Lung (tissue), 11 donors: ENCODE measurements at regions not wholly inside any gene's neighbourhood (a gene's known extent, or its start where the extent isn't known, plus 50 kb on each side); places are given as distances from the start of the nearest gene placed in this dataset.
"Not testable (repeated sequence)": the region's sequence is repeated elsewhere in the genome, so short reads cannot be mapped to it uniquely, and the experiment has no call there.

Source experiments
- ATAC-seq: fragments of 200-7000 bp; cut with Tn5 transposase; one replicate; pipeline ENCODE4 v1.9.1; 2020; ENCODE audit warnings: moderate number of reproducible peaks; ENCODE audit not compliant: insufficient read depth, low FRiP score
- DNase-seq, 3 donors: peaks; one replicate each; pipeline ENCODE4 v3.0.0-alpha.2; 2013 to 2017
- H3K27ac ChIP-seq, 2 donors: one replicate each; pipeline ENCODE4 v1.5.1; 2013; ENCODE audit warnings: mild to moderate bottlenecking in 2 of 2, moderate library complexity in 2 of 2, control low read depth in 1 of 2, inconsistent platforms in 1 of 2, low read depth in 1 of 2, low read length in 1 of 2
- H3K27me3 ChIP-seq, 3 donors: one replicate each; pipeline ENCODE4 v1.5.1; 2013; ENCODE audit warnings: low read length in 2 of 3; ENCODE audit not compliant: control insufficient read depth in 3 of 3, insufficient read depth in 3 of 3
- H3K36me3 ChIP-seq, 4 donors: one replicate each; pipeline ENCODE4 v1.5.1; 2013; ENCODE audit warnings: low read length in 4 of 4, mild to moderate bottlenecking in 1 of 4, moderate library complexity in 1 of 4; ENCODE audit not compliant: control insufficient read depth in 4 of 4, insufficient read depth in 4 of 4
- H3K4me1 ChIP-seq, 5 donors: one replicate each; pipeline ENCODE4 v1.5.1; 2013; ENCODE audit warnings: low read length in 5 of 5, mild to moderate bottlenecking in 2 of 5, moderate library complexity in 1 of 5; ENCODE audit not compliant: control insufficient read depth in 5 of 5, insufficient read depth in 5 of 5
- H3K4me3 ChIP-seq: one replicate; pipeline ENCODE4 v1.5.1; 2013; ENCODE audit warnings: mild to moderate bottlenecking, control low read depth, moderate library complexity
- H3K9ac ChIP-seq, 2 donors: one replicate each; pipeline ENCODE4 v1.5.1; 2013; ENCODE audit warnings: low read length in 2 of 2, control low read depth in 1 of 2; ENCODE audit not compliant: insufficient read depth in 1 of 2
- H3K9me3 ChIP-seq, 4 donors: one replicate each; pipeline ENCODE4 v1.5.1; 2013; ENCODE audit warnings: low read length in 3 of 4, mild to moderate bottlenecking in 1 of 4, moderate library complexity in 1 of 4; ENCODE audit not compliant: control insufficient read depth in 4 of 4, insufficient read depth in 3 of 4
- WGBS, 2 donors: extraction: QIAGEN DNeasy Blood & Tissue Kit; methylation state at CpG; one replicate each; pipeline ENCODE4 v1.1.7; 2013; 5-methylcytosine and 5-hydroxymethylcytosine counted together
- TF ChIP-seq, protein P1 (sequence below): IDR thresholded peaks from 2 replicates; pipeline ENCODE4 v1.5.1; 2012; ENCODE audit warnings: mild to moderate bottlenecking; ENCODE audit errors: control extremely low read depth, extremely low read depth
- donor health status: control.
- donor health status: control.
- donor health status: Bipolar disorder and iron deficiency.
- donor health status: healthy.
- donor health status: DM: yes; HTN: yes; CAD: no.

DNA sequence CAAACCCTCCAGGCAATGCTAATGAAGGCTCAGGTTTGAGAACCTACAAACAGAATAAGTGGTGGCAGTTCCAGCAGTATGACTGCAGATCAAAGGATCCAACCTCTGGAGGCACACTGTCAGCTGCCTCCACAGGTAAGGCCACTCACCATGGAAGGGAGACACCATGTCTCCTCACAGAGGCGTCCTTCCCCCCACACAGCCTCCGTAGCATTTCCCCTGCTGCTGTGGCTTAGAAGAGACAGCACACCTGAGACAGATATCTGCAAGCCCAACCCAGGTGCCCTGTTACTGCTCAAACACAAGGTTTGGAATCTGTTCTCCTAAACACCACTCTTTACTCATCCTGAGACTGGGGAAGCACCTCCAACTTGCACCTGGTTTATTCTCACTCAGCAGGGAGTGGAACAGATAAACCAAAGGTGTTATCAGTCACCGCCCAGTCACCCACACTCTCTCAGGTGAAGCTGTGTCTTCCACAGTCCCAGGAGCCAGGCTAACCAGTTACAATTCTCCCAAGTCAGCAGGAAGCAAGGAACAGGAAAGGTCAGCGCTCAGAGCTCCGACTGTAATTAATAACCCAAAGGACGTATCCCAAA, 311.2 kb downstream of the FOXO1 start:
- no peaks in the 10 kb centered on the region for H3K27me3 ChIP-seq
- WGBS, 2 donors = 88 to 89% methylated on average over 6 of the region's 6 CpGs
- H3K27ac ChIP-seq = no peak overlapping the region
- no peak overlapping the region for H3K4me3 ChIP-seq
- ATAC-seq (no peak), DNase-seq (no peak)
- peaks cover 0 to 19% (median 7%) of the 10 kb centered on the region in 5 donors for H3K4me1 ChIP-seq
- H3K9me3 ChIP-seq = no peaks in the 10 kb centered on the region
- no peak overlapping the region for H3K9ac ChIP-seq
- no peaks in the 10 kb centered on the region for H3K36me3 ChIP-seq
- TF ChIP-seq, protein P1, sequence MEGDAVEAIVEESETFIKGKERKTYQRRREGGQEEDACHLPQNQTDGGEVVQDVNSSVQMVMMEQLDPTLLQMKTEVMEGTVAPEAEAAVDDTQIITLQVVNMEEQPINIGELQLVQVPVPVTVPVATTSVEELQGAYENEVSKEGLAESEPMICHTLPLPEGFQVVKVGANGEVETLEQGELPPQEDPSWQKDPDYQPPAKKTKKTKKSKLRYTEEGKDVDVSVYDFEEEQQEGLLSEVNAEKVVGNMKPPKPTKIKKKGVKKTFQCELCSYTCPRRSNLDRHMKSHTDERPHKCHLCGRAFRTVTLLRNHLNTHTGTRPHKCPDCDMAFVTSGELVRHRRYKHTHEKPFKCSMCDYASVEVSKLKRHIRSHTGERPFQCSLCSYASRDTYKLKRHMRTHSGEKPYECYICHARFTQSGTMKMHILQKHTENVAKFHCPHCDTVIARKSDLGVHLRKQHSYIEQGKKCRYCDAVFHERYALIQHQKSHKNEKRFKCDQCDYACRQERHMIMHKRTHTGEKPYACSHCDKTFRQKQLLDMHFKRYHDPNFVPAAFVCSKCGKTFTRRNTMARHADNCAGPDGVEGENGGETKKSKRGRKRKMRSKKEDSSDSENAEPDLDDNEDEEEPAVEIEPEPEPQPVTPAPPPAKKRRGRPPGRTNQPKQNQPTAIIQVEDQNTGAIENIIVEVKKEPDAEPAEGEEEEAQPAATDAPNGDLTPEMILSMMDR = no peak

DNA sequence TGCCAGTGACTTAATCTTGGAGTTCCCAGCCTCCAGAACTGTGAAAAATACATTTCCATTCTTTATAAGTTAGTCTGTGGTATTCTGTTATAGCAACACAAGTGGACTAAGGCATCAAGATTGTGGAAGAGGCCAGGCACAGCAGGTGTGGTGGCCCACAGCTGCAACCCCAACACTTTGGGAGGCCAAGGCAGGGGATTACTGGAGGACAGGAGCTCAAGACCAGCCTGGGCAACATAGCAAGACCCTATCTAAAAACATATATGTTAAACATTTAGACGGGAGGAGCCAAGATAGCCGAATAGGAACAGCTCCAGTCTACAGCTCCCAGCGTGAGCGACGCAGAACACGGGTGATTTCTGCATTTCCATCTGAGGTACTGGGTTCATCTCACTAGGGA, 310.4 kb downstream of the FOXO1 start:
- Histone ChIP-seq H3K27ac (no peak overlapping the region), H3K4me3 (no peak overlapping the region), H3K4me1 (peaks cover 0 to 17% (median 7%) of the 10 kb centered on the region in 5 donors), H3K27me3 (no peaks in the 10 kb centered on the region), H3K9me3 (no peaks in the 10 kb centered on the region), H3K9ac (no peak overlapping the region), H3K36me3 (no peaks in the 10 kb centered on the region)
- 96 to 97% methylated on average over 6 of the region's 6 CpGs for WGBS, 2 donors
- TF ChIP-seq, protein P1 = no peak
- no peak for ATAC-seq
- DNase-seq = no peak

DNA sequence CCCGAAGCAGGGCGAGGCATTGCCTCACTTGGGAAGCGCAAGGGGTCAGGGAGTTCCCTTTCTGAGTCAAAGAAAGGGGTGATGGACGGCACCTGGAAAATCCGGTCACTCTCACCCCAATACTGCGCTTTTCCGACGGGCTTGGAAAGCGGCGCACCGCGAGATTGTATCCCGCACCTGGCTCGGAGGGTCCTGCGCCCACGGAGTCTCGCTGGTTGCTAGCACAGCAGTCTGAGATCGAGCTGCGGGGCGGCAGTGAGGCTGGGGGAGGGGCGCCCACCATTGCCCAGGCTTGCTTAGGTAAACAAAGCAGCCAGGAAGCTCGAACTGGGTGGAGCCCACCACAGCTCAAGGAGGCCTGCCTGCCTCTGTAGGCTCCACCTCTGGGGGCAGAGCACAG, 310.0 kb downstream of the FOXO1 start:
- not testable (repeated sequence) for H3K4me3 ChIP-seq, DNase-seq
- 72 to 88% methylated on average over 20 to 22 of the region's 22 CpGs for WGBS, 2 donors

DNA sequence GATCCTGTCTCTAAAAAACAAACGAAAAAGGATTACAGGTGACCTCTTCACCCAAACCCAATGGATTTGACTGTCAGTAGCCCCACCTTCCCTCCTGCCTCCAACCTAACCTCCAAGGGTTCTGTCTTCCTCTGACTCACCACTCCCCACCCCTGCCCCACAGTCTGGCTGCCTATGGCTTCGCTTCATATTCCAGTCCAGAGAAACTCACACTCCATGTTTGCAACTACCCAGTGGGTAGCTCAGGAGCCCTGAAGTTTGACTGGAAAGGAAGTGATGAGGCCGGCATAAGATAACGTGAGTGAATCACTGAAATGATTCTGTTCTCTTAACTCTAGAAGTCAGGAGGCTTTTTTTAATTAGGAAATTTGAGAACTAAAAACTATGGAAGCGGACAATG, 303.9 kb downstream of the FOXO1 start:
- no peak for ATAC-seq
- Histone ChIP-seq H3K27ac (no peak overlapping the region), H3K27me3 (no peaks in the 10 kb centered on the region), H3K36me3 (no peaks in the 10 kb centered on the region), H3K4me1 (no peaks in the 10 kb centered on the region), H3K9ac (no peak overlapping the region), H3K9me3 (no peaks in the 10 kb centered on the region), H3K4me3 (no peak overlapping the region)
- no peak for DNase-seq
- 94 to 97% methylated on average over 5 of the region's 5 CpGs for WGBS, 2 donors
- TF ChIP-seq, protein P1 = no peak

More for the DNA sequence above, 310.0 kb downstream of the FOXO1 start:
- not testable (repeated sequence) for H3K27me3 ChIP-seq, H3K9ac ChIP-seq, H3K36me3 ChIP-seq, H3K9me3 ChIP-seq, H3K27ac ChIP-seq, ATAC-seq
- peaks cover 0 to 17% (median 7%) of the 10 kb centered on the region in 5 donors for H3K4me1 ChIP-seq
